ENCODE measurements at regions not wholly inside any gene's neighbourhood (a gene's known extent, or its start where the extent isn't known, plus 50 kb on each side); places are given as distances from the start of the nearest gene placed in this dataset.

- no peak for TF ChIP-seq CTCF (IDR thresholded peaks at IDR 0.05; ENCODE audit: insufficient read depth, low read length)
- no peak for TF ChIP-seq POLR2AphosphoS5 (IDR thresholded peaks at IDR 0.05; ENCODE audit: low read depth)
- no peak for TF ChIP-seq GABPA (IDR thresholded peaks at IDR 0.05; ENCODE audit: low read depth)
Observed at GRCh38 chr14:51430633-51431032, 190.6 kb downstream of the TMX1 start.
